ENCODE measurements at regions not wholly inside any gene's neighbourhood (a gene's known extent, or its start where the extent isn't known, plus 50 kb on each side); places are given as distances from the start of the nearest gene placed in this dataset.

DNA sequence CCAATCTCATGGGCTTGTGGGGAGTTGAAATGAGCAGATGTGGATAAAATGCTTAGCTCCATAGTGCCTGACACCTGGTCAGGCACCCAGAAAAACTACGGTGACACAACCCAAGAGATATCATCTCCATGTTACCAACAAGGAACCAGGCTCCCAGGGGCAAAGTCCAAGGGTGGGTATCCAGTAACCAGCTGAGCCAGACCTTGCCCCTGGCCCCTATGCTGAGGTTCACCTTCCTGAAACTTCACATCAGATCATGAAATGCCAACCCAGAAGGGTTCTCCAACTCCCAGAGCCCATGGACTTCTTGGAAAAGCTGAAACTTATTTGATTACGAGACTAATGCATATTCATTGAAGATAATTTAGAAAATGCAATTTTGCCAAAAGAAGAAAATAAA lies 141.8 kb upstream of the KCNG1 start:
- ATAC-seq (ENCODE audit: poor library complexity) = no peak
- Mint-ChIP-seq H3K27ac (no peak overlapping the region), H3K4me1 (ENCODE audit: low read depth) (no peaks in the 10 kb centered on the region), H3K36me3 (ENCODE audit: low read depth) (no peaks in the 10 kb centered on the region), H3K9me3 (no peaks in the 10 kb centered on the region), H3K4me3 (no peak overlapping the region), H3K27me3 (peaks cover 55% of the 10 kb centered on the region)
- CTCF ChIA-PET = no interaction called here
- POLR2A ChIA-PET = no interaction called here
- DNase-seq = no peak
- H3K4me1 ChIP-seq (ENCODE audit: insufficient read depth, low read length) = no peaks in the 10 kb centered on the region
- no peaks in the 10 kb centered on the region for H3K36me3 ChIP-seq (ENCODE audit: insufficient read depth, low read length)
- intact Hi-C loops (cut with DNase I, micrococcal nuclease) = no loop called here
- no peak overlapping the region for H3K27ac ChIP-seq (ENCODE audit: low read depth in 1 of 2, low read length in 2 of 2)
- TF ChIP-seq, protein P1, sequence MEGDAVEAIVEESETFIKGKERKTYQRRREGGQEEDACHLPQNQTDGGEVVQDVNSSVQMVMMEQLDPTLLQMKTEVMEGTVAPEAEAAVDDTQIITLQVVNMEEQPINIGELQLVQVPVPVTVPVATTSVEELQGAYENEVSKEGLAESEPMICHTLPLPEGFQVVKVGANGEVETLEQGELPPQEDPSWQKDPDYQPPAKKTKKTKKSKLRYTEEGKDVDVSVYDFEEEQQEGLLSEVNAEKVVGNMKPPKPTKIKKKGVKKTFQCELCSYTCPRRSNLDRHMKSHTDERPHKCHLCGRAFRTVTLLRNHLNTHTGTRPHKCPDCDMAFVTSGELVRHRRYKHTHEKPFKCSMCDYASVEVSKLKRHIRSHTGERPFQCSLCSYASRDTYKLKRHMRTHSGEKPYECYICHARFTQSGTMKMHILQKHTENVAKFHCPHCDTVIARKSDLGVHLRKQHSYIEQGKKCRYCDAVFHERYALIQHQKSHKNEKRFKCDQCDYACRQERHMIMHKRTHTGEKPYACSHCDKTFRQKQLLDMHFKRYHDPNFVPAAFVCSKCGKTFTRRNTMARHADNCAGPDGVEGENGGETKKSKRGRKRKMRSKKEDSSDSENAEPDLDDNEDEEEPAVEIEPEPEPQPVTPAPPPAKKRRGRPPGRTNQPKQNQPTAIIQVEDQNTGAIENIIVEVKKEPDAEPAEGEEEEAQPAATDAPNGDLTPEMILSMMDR (IDR thresholded peaks at IDR 0.05) = no peak
- H3K4me3 ChIP-seq (ENCODE audit: low read length) = no peak overlapping the region
- peaks cover 0 to 5% of the 10 kb centered on the region in 2 experiments for H3K9me3 ChIP-seq (ENCODE audit: control insufficient read depth in 1 of 2, insufficient read depth in 1 of 2, low read length in 2 of 2)
- peaks cover 12 to 13% of the 10 kb centered on the region in 2 experiments for H3K27me3 ChIP-seq (ENCODE audit: control insufficient read depth in 1 of 2, insufficient read depth in 2 of 2, low read length in 2 of 2)

DNA sequence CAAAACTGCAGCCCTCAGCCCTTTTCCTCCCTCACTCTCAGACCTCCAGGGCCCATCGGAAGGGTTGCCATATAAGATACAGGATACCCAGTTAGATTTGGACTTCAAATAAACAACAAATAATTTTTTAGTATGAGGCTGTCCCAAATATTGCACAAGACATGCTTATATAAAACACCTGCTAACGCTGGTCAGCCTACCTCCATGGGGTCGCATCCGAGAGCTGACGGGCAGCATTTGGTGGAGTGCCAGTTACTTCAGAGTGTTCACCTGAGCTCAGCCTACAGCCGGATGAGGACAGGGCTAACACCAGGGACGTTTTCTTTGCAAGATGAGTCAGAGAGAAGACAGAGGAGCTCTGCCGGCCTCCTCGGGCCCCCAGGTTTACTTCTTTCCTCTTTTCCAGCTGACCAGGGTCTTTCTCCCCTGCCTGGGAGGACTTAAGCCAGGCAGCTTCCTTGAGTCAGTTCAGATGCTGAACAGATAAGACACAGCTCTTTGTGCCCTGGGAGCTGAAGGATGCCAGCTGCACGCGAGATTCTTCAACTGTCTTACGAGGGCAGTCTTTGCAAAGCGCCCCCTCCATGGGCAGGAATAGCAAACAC lies 141.2 kb upstream of the KCNG1 start:
- H3K27me3 ChIP-seq (ENCODE audit: control insufficient read depth in 1 of 2, insufficient read depth in 2 of 2, low read length in 2 of 2) = peaks cover 12 to 14% of the 10 kb centered on the region in 2 experiments
- intact Hi-C loops (cut with DNase I, micrococcal nuclease) = no loop called here
- Mint-ChIP-seq H3K27ac (no peak overlapping the region), H3K4me3 (no peak overlapping the region), H3K4me1 (ENCODE audit: low read depth) (no peaks in the 10 kb centered on the region), H3K36me3 (ENCODE audit: low read depth) (no peaks in the 10 kb centered on the region), H3K27me3 (peaks cover 59% of the 10 kb centered on the region), H3K9me3 (no peaks in the 10 kb centered on the region)
- ChIA-PET POLR2A (no interaction called here), CTCF (no interaction called here)
- no peaks in the 10 kb centered on the region for H3K4me1 ChIP-seq (ENCODE audit: insufficient read depth, low read length)
- H3K4me3 ChIP-seq (ENCODE audit: low read length) = no peak overlapping the region
- DNase-seq = no peak
- H3K9me3 ChIP-seq (ENCODE audit: control insufficient read depth in 1 of 2, insufficient read depth in 1 of 2, low read length in 2 of 2) = peaks cover 0 to 5% of the 10 kb centered on the region in 2 experiments
- TF ChIP-seq, protein P1 (IDR thresholded peaks at IDR 0.05) = no peak
- no peak overlapping the region for H3K27ac ChIP-seq (ENCODE audit: low read depth in 1 of 2, low read length in 2 of 2)
- ATAC-seq (ENCODE audit: poor library complexity) = no peak
- H3K36me3 ChIP-seq (ENCODE audit: insufficient read depth, low read length) = no peaks in the 10 kb centered on the region

DNA sequence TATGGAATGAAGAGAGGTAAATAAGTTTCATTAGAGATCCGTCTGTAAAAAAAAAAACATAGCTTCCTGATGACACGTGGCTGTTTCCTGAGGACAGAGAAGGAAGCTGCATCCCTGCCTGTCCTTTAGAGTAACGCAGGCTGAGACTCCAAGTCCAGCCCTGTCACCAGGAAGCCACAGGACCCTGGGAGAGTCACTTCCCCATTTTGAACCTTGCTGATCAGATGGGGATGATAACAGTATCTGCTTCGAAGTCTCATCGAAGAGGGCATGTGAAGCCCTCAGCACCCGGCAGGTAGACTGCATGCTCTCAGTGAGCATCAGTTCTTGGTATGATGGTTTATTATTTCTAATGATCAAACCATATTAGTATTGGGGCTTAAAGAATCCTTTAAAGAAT lies 139.1 kb upstream of the KCNG1 start:
- ChIA-PET CTCF (no interaction called here), POLR2A (interaction anchor here (0.6 kb wide), 1 partner anchor 1875 kb away, joined by 3 read pairs; no protein-coding TSS in a partner anchor)
- peaks cover 0 to 5% of the 10 kb centered on the region in 2 experiments for H3K9me3 ChIP-seq (ENCODE audit: control insufficient read depth in 1 of 2, insufficient read depth in 1 of 2, low read length in 2 of 2)
- ATAC-seq (ENCODE audit: poor library complexity) (no peak), DNase-seq (no peak)
- no peak overlapping the region for H3K4me3 ChIP-seq (ENCODE audit: low read length)
- no peak overlapping the region for H3K4me3 Mint-ChIP-seq
- no peaks in the 10 kb centered on the region for H3K9me3 Mint-ChIP-seq
- H3K27ac Mint-ChIP-seq = no peak overlapping the region
- peaks cover 65% of the 10 kb centered on the region for H3K27me3 Mint-ChIP-seq
- H3K4me1 ChIP-seq (ENCODE audit: insufficient read depth, low read length) = no peaks in the 10 kb centered on the region
- peaks cover 12 to 24% of the 10 kb centered on the region in 2 experiments for H3K27me3 ChIP-seq (ENCODE audit: control insufficient read depth in 1 of 2, insufficient read depth in 2 of 2, low read length in 2 of 2)
- H3K27ac ChIP-seq (ENCODE audit: low read depth in 1 of 2, low read length in 2 of 2) = no peak overlapping the region
- TF ChIP-seq, protein P1 (IDR thresholded peaks at IDR 0.05) = no peak
- H3K4me1 Mint-ChIP-seq (ENCODE audit: low read depth) = no peaks in the 10 kb centered on the region
- H3K36me3 Mint-ChIP-seq (ENCODE audit: low read depth) = no peaks in the 10 kb centered on the region
- no peaks in the 10 kb centered on the region for H3K36me3 ChIP-seq (ENCODE audit: insufficient read depth, low read length)
- intact Hi-C loops (cut with DNase I, micrococcal nuclease) = no loop called here
